ENCODE measurements at regions not wholly inside any gene's neighbourhood (a gene's known extent, or its start where the extent isn't known, plus 50 kb on each side); places are given as distances from the start of the nearest gene placed in this dataset.

DNA sequence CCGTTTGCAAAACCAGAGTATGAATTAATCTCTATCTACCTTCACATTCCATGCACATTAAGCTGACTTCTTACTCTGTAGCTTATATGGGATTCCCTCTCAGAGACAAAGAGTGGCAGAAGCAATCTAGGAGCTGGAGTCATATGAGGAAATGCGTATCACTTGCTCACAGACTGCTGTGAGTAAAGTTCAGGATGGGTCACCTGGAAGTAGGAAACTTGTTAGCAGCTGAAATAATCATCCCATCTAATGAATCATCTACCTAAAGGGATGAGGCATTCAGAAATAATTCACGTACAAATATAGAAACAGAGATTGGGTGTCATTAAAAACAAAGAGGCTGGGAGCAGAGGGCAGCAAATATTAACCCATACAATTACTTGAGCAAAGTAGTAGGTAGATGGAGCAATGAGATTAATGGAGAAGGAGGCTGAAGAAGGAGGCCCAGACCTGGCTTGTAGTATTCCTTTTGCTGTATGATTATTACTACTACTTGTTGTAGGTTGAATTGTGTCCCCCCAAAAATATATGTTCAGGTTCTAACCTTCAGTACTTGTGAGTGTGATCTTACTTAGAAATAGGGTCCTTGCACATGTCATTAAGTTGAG is 866.3 kb downstream of the ROBO2 start:
- TF ChIP-seq, protein P1, sequence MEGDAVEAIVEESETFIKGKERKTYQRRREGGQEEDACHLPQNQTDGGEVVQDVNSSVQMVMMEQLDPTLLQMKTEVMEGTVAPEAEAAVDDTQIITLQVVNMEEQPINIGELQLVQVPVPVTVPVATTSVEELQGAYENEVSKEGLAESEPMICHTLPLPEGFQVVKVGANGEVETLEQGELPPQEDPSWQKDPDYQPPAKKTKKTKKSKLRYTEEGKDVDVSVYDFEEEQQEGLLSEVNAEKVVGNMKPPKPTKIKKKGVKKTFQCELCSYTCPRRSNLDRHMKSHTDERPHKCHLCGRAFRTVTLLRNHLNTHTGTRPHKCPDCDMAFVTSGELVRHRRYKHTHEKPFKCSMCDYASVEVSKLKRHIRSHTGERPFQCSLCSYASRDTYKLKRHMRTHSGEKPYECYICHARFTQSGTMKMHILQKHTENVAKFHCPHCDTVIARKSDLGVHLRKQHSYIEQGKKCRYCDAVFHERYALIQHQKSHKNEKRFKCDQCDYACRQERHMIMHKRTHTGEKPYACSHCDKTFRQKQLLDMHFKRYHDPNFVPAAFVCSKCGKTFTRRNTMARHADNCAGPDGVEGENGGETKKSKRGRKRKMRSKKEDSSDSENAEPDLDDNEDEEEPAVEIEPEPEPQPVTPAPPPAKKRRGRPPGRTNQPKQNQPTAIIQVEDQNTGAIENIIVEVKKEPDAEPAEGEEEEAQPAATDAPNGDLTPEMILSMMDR (conservative IDR thresholded peaks at IDR 0.05 in 1 of 2, IDR thresholded peaks at IDR 0.05 in 1 of 2; ENCODE audit: low read depth in 1 of 2, low read length in 2 of 2): no peak
- no peak for TF ChIP-seq EZH2 (IDR thresholded peaks at IDR 0.05; ENCODE audit: low read length, missing control alignments)

Measured in fibroblast of lung (primary cell).